IMR-90 (cell line): ENCODE measurements at regions not wholly inside any gene's neighbourhood (a gene's known extent, or its start where the extent isn't known, plus 50 kb on each side); places are given as distances from the start of the nearest gene placed in this dataset.

Experiments
- ATAC-seq: fragments of 200-7000 bp; cut with Tn5 transposase; 2 replicates; pipeline ENCODE4 v1.9.1; 2020; ENCODE audit warnings: low read depth, mild to moderate bottlenecking, moderate library complexity
- BruUV-seq: library from RNA; stranded (reverse); fragments of 400-500 nt; replicated peaks from 2 replicates; lab custom pipeline; 2021; lab: Mats Ljungman, UMichigan
- CTCF ChIA-PET: fragments of 300-600 bp; formaldehyde crosslinking; extraction: SDS; loops from one replicate; lab custom pipeline; 2021; ENCODE audit warnings: antibody characterized with exemption; lab: Yijun Ruan, JAX
- POLR2A ChIA-PET: fragments of 300-600 bp; sonication (Branson Sonifier 250); formaldehyde crosslinking; loops from one replicate; lab custom pipeline; 2022; ENCODE audit warnings: antibody characterized with exemption; ENCODE audit not compliant: unreplicated experiment; lab: Charles Lee
- DNase-seq: peaks from one replicate; pipeline ENCODE4 v3.0.0; 2013
- H2AFZ ChIP-seq: replicated peaks from 2 replicates; pipeline ENCODE3; 2013; ENCODE audit warnings: low read length, mild to moderate bottlenecking; ENCODE audit not compliant: poor library complexity
- H2AK5ac ChIP-seq: 2 replicates; pipeline ENCODE4 v1.6.1; 2013; ENCODE audit warnings: low read depth, low read length, inconsistent platforms
- H2AK9ac ChIP-seq: replicated peaks from 2 replicates; pipeline ENCODE3; 2013; ENCODE audit warnings: mild to moderate bottlenecking, low read depth, low read length, moderate library complexity; ENCODE audit not compliant: poor library complexity
- H2BK120ac ChIP-seq: 2 replicates; pipeline ENCODE4 v1.6.1; 2013; ENCODE audit warnings: low read depth, low read length, inconsistent platforms
- H2BK15ac ChIP-seq: 3 replicates; pipeline ENCODE4 v1.6.1; 2013; ENCODE audit warnings: low read depth, low read length, inconsistent platforms
- H2BK20ac ChIP-seq: 2 replicates; pipeline ENCODE4 v1.6.1; 2013; ENCODE audit warnings: low read depth, mild to moderate bottlenecking, inconsistent platforms, low read length, moderate library complexity
- H2BK5ac ChIP-seq: 2 replicates; pipeline ENCODE4 v1.6.1; 2013; ENCODE audit warnings: mild to moderate bottlenecking, low read depth, low read length, inconsistent platforms; ENCODE audit not compliant: poor library complexity, severe bottlenecking
- H3K14ac ChIP-seq: replicated peaks from 2 replicates; pipeline ENCODE4 v1.6.1; 2013; ENCODE audit warnings: low read depth, low read length, inconsistent platforms
- H3K18ac ChIP-seq: 2 replicates; pipeline ENCODE4 v1.6.1; 2013; ENCODE audit warnings: low read depth, low read length, control low read depth
- H3K23ac ChIP-seq: 2 replicates; pipeline ENCODE4 v1.6.1; 2013; ENCODE audit warnings: low read depth, low read length, inconsistent platforms
- H3K27ac ChIP-seq: 2 replicates; pipeline ENCODE4 v1.5.1; 2013; ENCODE audit warnings: mild to moderate bottlenecking, control low read depth, low read length; ENCODE audit not compliant: insufficient read depth
- H3K27me3 ChIP-seq: 2 replicates; pipeline ENCODE4 v1.6.1; 2013; ENCODE audit warnings: low read length; ENCODE audit not compliant: control insufficient read depth, insufficient read depth
- H3K36me3 ChIP-seq: 2 replicates; pipeline ENCODE4 v1.6.1; 2013; ENCODE audit warnings: low read length, mixed read lengths; ENCODE audit not compliant: control insufficient read depth, insufficient read depth
- H3K4ac ChIP-seq: 2 replicates; pipeline ENCODE4 v1.6.1; 2013; ENCODE audit warnings: low read depth, low read length, inconsistent platforms
- H3K4me1 ChIP-seq: 2 replicates; pipeline ENCODE4 v1.6.1; 2013; ENCODE audit warnings: low read length, mixed read lengths; ENCODE audit not compliant: control insufficient read depth, insufficient read depth
- H3K4me2 ChIP-seq: 2 replicates; pipeline ENCODE4 v1.6.1; 2013; ENCODE audit warnings: low read depth, mild to moderate bottlenecking, control low read depth, low read length, moderate library complexity
- H3K4me3 ChIP-seq: 2 replicates; pipeline ENCODE4 v1.5.1; 2013; ENCODE audit warnings: low read depth, mild to moderate bottlenecking, control low read depth, low read length, moderate library complexity; ENCODE audit not compliant: insufficient read depth
- H3K56ac ChIP-seq: 2 replicates; pipeline ENCODE4 v1.6.1; 2013; ENCODE audit warnings: low read length, inconsistent platforms; ENCODE audit not compliant: insufficient read depth; ENCODE audit errors: extremely low read depth
- H3K79me1 ChIP-seq, 2 experiments: 2 replicates each; pipeline ENCODE4 v1.6.1; 2013; ENCODE audit warnings: low read length in 2 of 2, inconsistent platforms in 1 of 2, low read depth in 1 of 2
- H3K9ac ChIP-seq: 2 replicates; pipeline ENCODE4 v1.6.1; 2013; ENCODE audit warnings: low read depth, low read length, control low read depth
- H3K9me1 ChIP-seq: 2 replicates; pipeline ENCODE4 v1.6.1; 2013; ENCODE audit warnings: low read length, inconsistent platforms; ENCODE audit not compliant: insufficient read depth
- H3K9me3 ChIP-seq: 2 replicates; pipeline ENCODE4 v1.6.1; 2013; ENCODE audit warnings: low read length; ENCODE audit not compliant: control insufficient read depth, insufficient read depth
- H4K20me1 ChIP-seq: 2 replicates; pipeline ENCODE4 v1.6.1; 2013; ENCODE audit warnings: low read length, inconsistent platforms; ENCODE audit not compliant: insufficient read depth
- H4K5ac ChIP-seq: 2 replicates; pipeline ENCODE4 v1.6.1; 2013; ENCODE audit warnings: mild to moderate bottlenecking, low read depth, low read length, control low read depth
- H4K8ac ChIP-seq, 2 experiments: 2 replicates each; pipeline ENCODE4 v1.6.1; 2013; ENCODE audit warnings: low read depth in 2 of 2, low read length in 2 of 2, control low read depth in 1 of 2, inconsistent platforms in 1 of 2
- H4K91ac ChIP-seq: 2 replicates; pipeline ENCODE4 v1.6.1; 2013; ENCODE audit warnings: low read depth, low read length, inconsistent platforms; ENCODE audit not compliant: insufficient read depth
- BHLHE40 ChIP-seq: fragments of 150-350 bp; IDR thresholded peaks from 2 replicates; pipeline ENCODE4 v1.6.1; 2016; ENCODE audit warnings: mild to moderate bottlenecking, low read depth, low read length
- CEBPB ChIP-seq: IDR thresholded peaks from 2 replicates; pipeline ENCODE4 v1.6.1; 2012; ENCODE audit warnings: low read depth, low read length, improper control_type of control experiment
- FOS ChIP-seq: fragments of 150-350 bp; IDR thresholded peaks from 2 replicates; pipeline ENCODE4 v1.6.1; 2016; ENCODE audit warnings: low read depth, low read length
- MAZ ChIP-seq: IDR thresholded peaks from 2 replicates; pipeline ENCODE4 v1.6.1; 2012; ENCODE audit warnings: low read depth, mild to moderate bottlenecking, low read length, improper control_type of control experiment, moderate library complexity, borderline replicate concordance
- NFE2L2 ChIP-seq: fragments of 150-350 bp; IDR thresholded peaks from 2 replicates; pipeline ENCODE4 v1.6.1; 2016; ENCODE audit warnings: low read depth, mild to moderate bottlenecking, low read length
- POLR2A ChIP-seq: IDR thresholded peaks from 2 replicates; pipeline ENCODE4 v1.6.1; 2012; ENCODE audit warnings: mild to moderate bottlenecking, low read depth, low read length
- RAD21 ChIP-seq: IDR thresholded peaks from 2 replicates; pipeline ENCODE4 v1.6.1; 2012; ENCODE audit warnings: low read length, improper control_type of control experiment
- RCOR1 ChIP-seq: IDR thresholded peaks from 2 replicates; pipeline ENCODE4 v1.6.1; 2012; ENCODE audit warnings: mild to moderate bottlenecking, low read length, improper control_type of control experiment; ENCODE audit not compliant: insufficient replicate concordance
- RFX5 ChIP-seq: IDR thresholded peaks from 2 replicates; pipeline ENCODE4 v1.8.0; 2012; ENCODE audit warnings: low read depth, mild to moderate bottlenecking, low read length, moderate library complexity
- WGBS, 2 experiments: methylation state at CpG; one replicate each; pipeline versions ENCODE4 v1.1.5 to v1.1.7; 2013; ENCODE audit warnings: missing lambda C conversion rate in 2 of 2; ENCODE audit not compliant: insufficient read length in 1 of 2; ENCODE audit errors: extremely low coverage in 2 of 2; 5-methylcytosine and 5-hydroxymethylcytosine counted together
- dilution Hi-C: fragments of 300-500 bp; cut with HindIII; formaldehyde crosslinking; loops from one replicate; pipeline ENCODE4 v1.14.3; 2018; ENCODE audit warnings: low sequenced_read_pairs; ENCODE audit not compliant: unreplicated experiment
- in situ Hi-C: fragments of 300-500 bp; cut with MboI; formaldehyde crosslinking; loops from 3 replicates; pipeline ENCODE4 v1.14.3; 2019; ENCODE audit warnings: low sequenced_read_pairs, inconsistent platforms, mixed read lengths
- intact Hi-C: fragments of 100-400 bp; cut with micrococcal nuclease; formaldehyde crosslinking; loops from 2 replicates; pipeline ENCODE4 v1.10.0; 2022
- TF ChIP-seq, protein P1 (sequence below): conservative IDR thresholded peaks from 2 replicates; pipeline ENCODE4 v1.5.1; 2012; ENCODE audit warnings: mild to moderate bottlenecking, low read depth, low read length, improper control_type of control experiment
- TF ChIP-seq, protein P2 (sequence below): fragments of 150-350 bp; IDR thresholded peaks from 2 replicates; pipeline ENCODE4 v1.6.1; 2016; ENCODE audit warnings: low read depth, mild to moderate bottlenecking, low read length, moderate library complexity, borderline replicate concordance
- TF ChIP-seq, protein P3 (sequence below): fragments of 150-350 bp; IDR thresholded peaks from 2 replicates; pipeline ENCODE4 v1.6.1; 2017; ENCODE audit warnings: mild to moderate bottlenecking, antibody characterized with exemption, low read length, low read depth

GRCh38 chr5:40093550-40093949 lies 586.2 kb upstream of the PTGER4 start:
- H4K5ac ChIP-seq = no peak overlapping the region
- ATAC-seq (no peak), DNase-seq (no peak)
- no peak overlapping the region for H3K4me3 ChIP-seq
- H2BK15ac ChIP-seq = no peak overlapping the region
- no peak overlapping the region for H3K4ac ChIP-seq
- ChIA-PET CTCF (no interaction called here), POLR2A (no interaction called here)
- dilution Hi-C loops (no loop called here), intact Hi-C loops (no loop called here), in situ Hi-C loops (no loop called here)
- no peak overlapping the region for H3K56ac ChIP-seq
- no peak overlapping the region for H2BK5ac ChIP-seq
- no peak overlapping the region for H2AK5ac ChIP-seq
- no peaks in the 10 kb centered on the region for H3K27me3 ChIP-seq
- no peak overlapping the region for H3K4me2 ChIP-seq
- H2BK20ac ChIP-seq = no peak overlapping the region
- H4K20me1 ChIP-seq = no peaks in the 10 kb centered on the region
- no peak overlapping the region for H3K9ac ChIP-seq
- peaks cover 2% of the 10 kb centered on the region for H3K9me3 ChIP-seq
- no peak overlapping the region for H2BK120ac ChIP-seq
- no TSS peak for BruUV-seq
- no peak overlapping the region for H3K27ac ChIP-seq
- H4K8ac ChIP-seq = no peak overlapping the region
- H3K4me1 ChIP-seq = no peaks in the 10 kb centered on the region
- no peak overlapping the region for H3K23ac ChIP-seq
- H3K18ac ChIP-seq = no peak overlapping the region
- H2AFZ ChIP-seq = no peak overlapping the region
- WGBS, 2 experiments = no CpG with 5 or more reads among the region's 2 CpGs
- no peak overlapping the region for H3K14ac ChIP-seq
- no peak overlapping the region for H2AK9ac ChIP-seq
- no peaks in the 10 kb centered on the region for H3K79me1 ChIP-seq
- TF ChIP-seq BHLHE40 (no peak), RFX5 (no peak), MAZ (no peak), CEBPB (no peak), NFE2L2 (no peak), RCOR1 (no peak), POLR2A (no peak), FOS (no peak), RAD21 (no peak)
- TF ChIP-seq, protein P1, sequence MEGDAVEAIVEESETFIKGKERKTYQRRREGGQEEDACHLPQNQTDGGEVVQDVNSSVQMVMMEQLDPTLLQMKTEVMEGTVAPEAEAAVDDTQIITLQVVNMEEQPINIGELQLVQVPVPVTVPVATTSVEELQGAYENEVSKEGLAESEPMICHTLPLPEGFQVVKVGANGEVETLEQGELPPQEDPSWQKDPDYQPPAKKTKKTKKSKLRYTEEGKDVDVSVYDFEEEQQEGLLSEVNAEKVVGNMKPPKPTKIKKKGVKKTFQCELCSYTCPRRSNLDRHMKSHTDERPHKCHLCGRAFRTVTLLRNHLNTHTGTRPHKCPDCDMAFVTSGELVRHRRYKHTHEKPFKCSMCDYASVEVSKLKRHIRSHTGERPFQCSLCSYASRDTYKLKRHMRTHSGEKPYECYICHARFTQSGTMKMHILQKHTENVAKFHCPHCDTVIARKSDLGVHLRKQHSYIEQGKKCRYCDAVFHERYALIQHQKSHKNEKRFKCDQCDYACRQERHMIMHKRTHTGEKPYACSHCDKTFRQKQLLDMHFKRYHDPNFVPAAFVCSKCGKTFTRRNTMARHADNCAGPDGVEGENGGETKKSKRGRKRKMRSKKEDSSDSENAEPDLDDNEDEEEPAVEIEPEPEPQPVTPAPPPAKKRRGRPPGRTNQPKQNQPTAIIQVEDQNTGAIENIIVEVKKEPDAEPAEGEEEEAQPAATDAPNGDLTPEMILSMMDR = no peak
- TF ChIP-seq, protein P2, sequence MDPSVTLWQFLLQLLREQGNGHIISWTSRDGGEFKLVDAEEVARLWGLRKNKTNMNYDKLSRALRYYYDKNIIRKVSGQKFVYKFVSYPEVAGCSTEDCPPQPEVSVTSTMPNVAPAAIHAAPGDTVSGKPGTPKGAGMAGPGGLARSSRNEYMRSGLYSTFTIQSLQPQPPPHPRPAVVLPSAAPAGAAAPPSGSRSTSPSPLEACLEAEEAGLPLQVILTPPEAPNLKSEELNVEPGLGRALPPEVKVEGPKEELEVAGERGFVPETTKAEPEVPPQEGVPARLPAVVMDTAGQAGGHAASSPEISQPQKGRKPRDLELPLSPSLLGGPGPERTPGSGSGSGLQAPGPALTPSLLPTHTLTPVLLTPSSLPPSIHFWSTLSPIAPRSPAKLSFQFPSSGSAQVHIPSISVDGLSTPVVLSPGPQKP = no peak
- TF ChIP-seq, protein P3, sequence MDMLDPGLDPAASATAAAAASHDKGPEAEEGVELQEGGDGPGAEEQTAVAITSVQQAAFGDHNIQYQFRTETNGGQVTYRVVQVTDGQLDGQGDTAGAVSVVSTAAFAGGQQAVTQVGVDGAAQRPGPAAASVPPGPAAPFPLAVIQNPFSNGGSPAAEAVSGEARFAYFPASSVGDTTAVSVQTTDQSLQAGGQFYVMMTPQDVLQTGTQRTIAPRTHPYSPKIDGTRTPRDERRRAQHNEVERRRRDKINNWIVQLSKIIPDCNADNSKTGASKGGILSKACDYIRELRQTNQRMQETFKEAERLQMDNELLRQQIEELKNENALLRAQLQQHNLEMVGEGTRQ = no peak
- H4K91ac ChIP-seq = no peak overlapping the region
- H3K36me3 ChIP-seq = no peaks in the 10 kb centered on the region
- no peaks in the 10 kb centered on the region for H3K9me1 ChIP-seq
